Activated CD8-positive, alpha-beta memory T cell treated with anti-CD3 and anti-CD28 coated beads for 48 hours (primary cell): ENCODE measurements at regions not wholly inside any gene's neighbourhood (a gene's known extent, or its start where the extent isn't known, plus 50 kb on each side); places are given as distances from the start of the nearest gene placed in this dataset.

Source experiments
- DNase-seq, 3 experiments: peaks; one replicate each; pipeline ENCODE4 v3.0.0-alpha.2; 2020; ENCODE audit warnings: low read depth in 2 of 3, low spot score in 2 of 3

DNA sequence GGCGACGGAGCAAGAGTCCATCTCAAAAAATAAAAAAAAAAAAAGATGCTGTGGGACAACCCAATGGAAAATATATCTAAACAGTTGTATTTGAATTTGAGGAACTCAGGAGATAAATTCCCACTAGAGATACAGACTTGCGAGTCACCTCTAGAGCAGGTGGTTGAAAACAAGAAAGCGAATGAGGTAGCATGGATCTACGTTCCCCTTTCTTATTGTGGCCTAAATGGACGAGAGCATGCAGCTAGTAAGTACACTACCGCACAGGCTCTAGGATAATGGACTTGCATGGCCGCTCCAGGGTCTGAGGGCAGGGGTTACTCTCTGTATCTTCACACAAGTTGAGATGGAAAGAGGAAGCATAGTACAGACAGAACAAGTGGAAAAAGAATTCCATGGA is 63.5 kb upstream of the TGFBR2 start:
- DNase-seq = no peak

- no peak for DNase-seq
Observed at GRCh38 chr3:30544812-30545211, 61.6 kb upstream of the TGFBR2 start.

GRCh38 chr3:30546934-30547333 is 59.5 kb upstream of the TGFBR2 start:
- no peak for DNase-seq

GRCh38 chr3:30547716-30548115 is 58.7 kb upstream of the TGFBR2 start:
- DNase-seq = no peak

DNA sequence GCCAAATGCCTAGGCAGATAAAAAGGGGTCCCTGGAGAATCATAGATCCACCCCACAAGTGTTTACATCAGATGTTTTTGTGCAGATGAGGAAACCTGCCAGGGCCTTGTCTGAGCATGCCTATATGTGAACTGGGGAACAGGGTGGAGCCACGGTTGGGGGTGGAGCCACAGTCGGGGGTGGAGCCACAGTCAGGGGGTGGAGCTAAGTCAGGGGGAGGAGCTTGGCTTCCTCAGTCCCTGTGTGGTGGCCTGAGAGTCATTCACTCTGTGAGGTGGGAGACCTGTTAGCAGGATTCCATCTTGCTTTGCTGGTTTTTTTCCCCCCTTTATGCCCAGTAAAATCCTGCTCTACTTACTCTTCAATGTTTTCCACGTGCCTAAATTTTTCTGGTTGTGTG is 57.8 kb upstream of the TGFBR2 start:
- peak in 1 of 3 experiments; percentile 4 for DNase-seq

DNA sequence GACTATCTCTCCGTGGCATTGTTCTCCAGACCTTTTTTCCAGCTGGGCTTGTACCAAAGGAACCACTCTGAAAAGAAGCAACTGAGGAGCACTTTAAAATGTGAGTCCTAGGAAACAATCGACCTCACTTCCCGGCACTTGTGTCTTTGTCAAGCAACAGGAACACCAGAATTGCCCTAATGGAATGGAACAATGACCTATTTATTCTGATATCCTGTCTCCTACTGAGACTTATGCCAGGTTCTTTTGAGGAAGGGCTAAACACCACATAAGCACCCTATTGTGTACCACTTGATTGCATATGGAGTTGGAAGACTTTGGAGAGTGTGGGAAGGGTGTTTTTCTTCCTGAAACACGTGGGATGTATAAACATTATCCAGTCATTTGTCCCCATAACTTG is 56.8 kb upstream of the TGFBR2 start:
- no peak for DNase-seq

DNA sequence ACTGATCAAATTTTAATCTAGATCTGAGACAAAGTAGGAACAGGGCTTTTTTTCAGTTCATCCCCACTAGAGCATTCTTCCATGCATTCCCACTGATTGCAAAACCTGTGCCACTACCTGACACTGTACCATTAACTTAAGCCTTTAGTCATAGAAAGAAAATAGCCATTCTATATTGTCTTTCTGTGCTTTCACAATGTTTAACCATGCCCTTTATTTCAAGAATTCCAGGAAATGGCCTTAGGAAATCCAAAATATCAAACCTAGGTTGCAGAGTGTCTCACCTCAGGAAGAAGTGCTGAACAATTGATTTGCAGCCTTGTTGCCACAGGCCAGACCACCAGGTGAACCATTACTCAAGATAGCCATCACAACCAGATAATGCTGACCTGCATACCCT is 56.2 kb upstream of the TGFBR2 start:
- no peak for DNase-seq

- DNase-seq = no peak
Observed at GRCh38 chr3:30551266-30551665, 55.1 kb upstream of the TGFBR2 start.

DNA sequence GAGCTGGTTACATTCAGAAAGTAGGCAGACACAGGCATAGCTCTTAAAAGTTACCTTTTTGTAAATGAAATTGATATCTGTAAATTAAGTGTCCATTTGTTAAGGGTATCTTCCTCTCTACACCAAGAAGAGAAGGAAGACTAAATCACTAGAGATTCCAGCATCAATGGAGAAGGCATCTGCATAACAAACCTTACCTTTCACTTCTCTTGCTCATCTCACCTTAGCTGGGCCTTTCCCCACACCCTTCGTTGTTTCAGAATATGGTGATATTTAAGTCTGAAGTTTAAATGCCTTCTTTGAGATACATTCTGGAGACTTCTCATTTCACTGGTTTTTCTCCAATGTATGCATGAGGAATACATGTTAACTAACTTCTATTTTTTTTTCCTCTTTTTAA is 54.5 kb upstream of the TGFBR2 start:
- DNase-seq = no peak

GRCh38 chr3:30553641-30554316 is 52.6 kb upstream of the TGFBR2 start:
- no peak for DNase-seq

- no peak for DNase-seq
Observed at GRCh38 chr3:30554317-30554690, 52.1 kb upstream of the TGFBR2 start.

- no peak for DNase-seq
Observed at GRCh38 chr3:30555968-30556367, 50.4 kb upstream of the TGFBR2 start.
